ENCODE measurements at regions not wholly inside any gene's neighbourhood (a gene's known extent, or its start where the extent isn't known, plus 50 kb on each side); places are given as distances from the start of the nearest gene placed in this dataset.

GRCh38 chr17:34484193-34484733 lies 95.1 kb upstream of the TMEM132E start:
- Histone ChIP-seq H3K9ac (ENCODE audit: extremely low read depth, insufficient read length, low read length) (no peak overlapping the region), H3K4me2 (ENCODE audit: insufficient read depth, insufficient read length, low read length) (no peak overlapping the region), H3K23ac (ENCODE audit: insufficient read length, low read depth, low read length) (no peak overlapping the region), H2BK20ac (ENCODE audit: low read depth, low read length, poor library complexity, severe bottlenecking) (no peak overlapping the region), H2AK5ac (ENCODE audit: insufficient read length, low read length) (no peak overlapping the region), H2AFZ (ENCODE audit: low read length) (no peak overlapping the region), H4K20me1 (ENCODE audit: control insufficient read depth, insufficient read depth, insufficient read length) (peaks cover 2% of the 10 kb centered on the region), H4K8ac (replicated peaks; ENCODE audit: insufficient read length, low read depth, low read length) (no peak overlapping the region), H3K79me2 (ENCODE audit: insufficient read depth, low read length) (no peaks in the 10 kb centered on the region), H3K27ac (ENCODE audit: insufficient read length, low read depth, low read length) (no peak overlapping the region), H3K4ac (ENCODE audit: low read depth, low read length) (no peak overlapping the region), H3K23me2 (ENCODE audit: insufficient read length, low read depth, low read length, poor library complexity, severe bottlenecking) (no peaks in the 10 kb centered on the region), H2BK120ac (ENCODE audit: low read depth, low read length, poor library complexity, severe bottlenecking) (no peak overlapping the region), H2BK5ac (ENCODE audit: insufficient read length, low read length) (no peak overlapping the region), H3K27me3 (ENCODE audit: insufficient read depth, low read length) (no peaks in the 10 kb centered on the region; the same call in 1 of the 2 replicates), H3K9me3 (ENCODE audit: control insufficient read depth, low read depth, low read length) (no peaks in the 10 kb centered on the region), H2BK15ac (ENCODE audit: low read depth, low read length) (no peak overlapping the region), H3K14ac (ENCODE audit: insufficient read depth, low read length) (no peak overlapping the region; the same call in 1 of the 2 replicates), H4K91ac (ENCODE audit: insufficient read length, low read depth, low read length) (no peak overlapping the region), H3K79me1 (ENCODE audit: insufficient read depth, low read depth, low read length, poor library complexity, severe bottlenecking) (no peaks in the 10 kb centered on the region), H4K5ac (ENCODE audit: insufficient read length, low read depth, low read length) (no peak overlapping the region), H3K56ac (ENCODE audit: insufficient read length, low read depth, low read length) (no peak overlapping the region), H2BK12ac (ENCODE audit: insufficient read length, low read depth, low read length) (no peak overlapping the region), H3K4me1 (ENCODE audit: insufficient read depth, low read length) (no peaks in the 10 kb centered on the region), H3K18ac (ENCODE audit: insufficient read length, low read depth, low read length) (no peak overlapping the region), H3T11ph (ENCODE audit: low read length) (no peak overlapping the region)
- Mint-ChIP-seq H3K4me1 (peaks cover 5 to 14% of the 10 kb centered on the region in 2 experiments), H3K27ac (no peak overlapping the region), H3K36me3 (ENCODE audit: insufficient read depth in 1 of 3, low read depth in 3 of 3) (no peaks in the 10 kb centered on the region), H3K27me3 (ENCODE audit: low read depth) (peaks cover 25% of the 10 kb centered on the region), H3K4me3 (no peak overlapping the region), H3K9me3 (no peaks in the 10 kb centered on the region)
- TF ChIP-seq CTCF (conservative IDR thresholded peaks at IDR 0.05): no peak
- DNase-seq: no peak
- WGBS (ENCODE audit: extremely low coverage, insufficient read length, low lambda C conversion rate): no CpG with 5 or more reads among the region's 8 CpGs
